Left ventricle myocardium inferior (tissue), 1 donor: ENCODE measurements at regions not wholly inside any gene's neighbourhood (a gene's known extent, or its start where the extent isn't known, plus 50 kb on each side); places are given as distances from the start of the nearest gene placed in this dataset.
"Not testable (repeated sequence)": the region's sequence is repeated elsewhere in the genome, so short reads cannot be mapped to it uniquely, and the experiment has no call there.

Experiments used
- DNase-seq: peaks from one replicate; pipeline ENCODE4 v3.0.0-alpha.2; 2020
- H3K27ac ChIP-seq: fragments of 200-600 bp; replicated peaks from 2 replicates; pipeline ENCODE4 v1.8.0; 2021
- H3K27me3 ChIP-seq: fragments of 200-600 bp; 2 replicates; pipeline ENCODE4 v1.8.0; 2021; ENCODE audit warnings: low read depth
- H3K36me3 ChIP-seq: fragments of 200-600 bp; 2 replicates; pipeline ENCODE4 v1.8.0; 2021
- H3K4me1 ChIP-seq: fragments of 200-600 bp; 2 replicates; pipeline ENCODE4 v1.8.0; 2021
- H3K4me3 ChIP-seq: fragments of 200-600 bp; 2 replicates; pipeline ENCODE4 v1.8.0; 2021; ENCODE audit warnings: mild to moderate bottlenecking, moderate library complexity
- H3K9me3 ChIP-seq: fragments of 200-600 bp; replicated peaks from 2 replicates; pipeline ENCODE4 v1.8.0; 2021
- intact Hi-C: fragments of 100-400 bp; cut with micrococcal nuclease; formaldehyde crosslinking; loops from one replicate; pipeline ENCODE4 v1.11.0; 2022
- TF ChIP-seq, protein P1 (sequence below): fragments of 200-600 bp; IDR thresholded peaks from 2 replicates; pipeline ENCODE4 v1.8.0; 2021; ENCODE audit warnings: antibody characterized with exemption, mild to moderate bottlenecking, borderline replicate concordance
- donor health status: DM: no; HTN: yes; CAD: no; lungs with severe emphysema.

DNA sequence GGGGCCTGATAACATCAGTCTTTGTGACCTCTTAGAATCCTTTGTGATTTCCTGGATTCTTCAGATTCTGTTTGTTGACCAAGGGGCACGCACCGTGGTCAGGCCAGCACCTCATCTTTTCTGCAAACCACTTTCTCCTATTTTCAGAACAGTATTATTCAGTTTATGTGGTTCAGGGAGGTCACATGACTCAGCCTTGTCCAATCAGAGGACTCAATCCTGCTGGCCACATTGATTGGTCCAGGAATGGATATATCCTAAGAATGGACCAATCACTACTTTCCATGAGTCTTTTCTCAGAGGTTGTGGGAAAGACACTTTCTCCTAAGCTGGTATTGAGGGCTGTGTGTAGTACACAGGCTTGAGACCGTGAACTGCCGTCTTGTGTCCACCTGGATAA is 123.1 kb upstream of the EEF2KMT start:
- DNase-seq = no peak
- Histone ChIP-seq H3K27me3 (peaks cover 64% of the 10 kb centered on the region), H3K36me3 (no peaks in the 10 kb centered on the region), H3K27ac (no peak overlapping the region), H3K4me3 (no peak overlapping the region), H3K9me3 (no peaks in the 10 kb centered on the region), H3K4me1 (no peaks in the 10 kb centered on the region)
- intact Hi-C loops = no loop called here
- TF ChIP-seq, protein P1, sequence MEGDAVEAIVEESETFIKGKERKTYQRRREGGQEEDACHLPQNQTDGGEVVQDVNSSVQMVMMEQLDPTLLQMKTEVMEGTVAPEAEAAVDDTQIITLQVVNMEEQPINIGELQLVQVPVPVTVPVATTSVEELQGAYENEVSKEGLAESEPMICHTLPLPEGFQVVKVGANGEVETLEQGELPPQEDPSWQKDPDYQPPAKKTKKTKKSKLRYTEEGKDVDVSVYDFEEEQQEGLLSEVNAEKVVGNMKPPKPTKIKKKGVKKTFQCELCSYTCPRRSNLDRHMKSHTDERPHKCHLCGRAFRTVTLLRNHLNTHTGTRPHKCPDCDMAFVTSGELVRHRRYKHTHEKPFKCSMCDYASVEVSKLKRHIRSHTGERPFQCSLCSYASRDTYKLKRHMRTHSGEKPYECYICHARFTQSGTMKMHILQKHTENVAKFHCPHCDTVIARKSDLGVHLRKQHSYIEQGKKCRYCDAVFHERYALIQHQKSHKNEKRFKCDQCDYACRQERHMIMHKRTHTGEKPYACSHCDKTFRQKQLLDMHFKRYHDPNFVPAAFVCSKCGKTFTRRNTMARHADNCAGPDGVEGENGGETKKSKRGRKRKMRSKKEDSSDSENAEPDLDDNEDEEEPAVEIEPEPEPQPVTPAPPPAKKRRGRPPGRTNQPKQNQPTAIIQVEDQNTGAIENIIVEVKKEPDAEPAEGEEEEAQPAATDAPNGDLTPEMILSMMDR = no peak

DNA sequence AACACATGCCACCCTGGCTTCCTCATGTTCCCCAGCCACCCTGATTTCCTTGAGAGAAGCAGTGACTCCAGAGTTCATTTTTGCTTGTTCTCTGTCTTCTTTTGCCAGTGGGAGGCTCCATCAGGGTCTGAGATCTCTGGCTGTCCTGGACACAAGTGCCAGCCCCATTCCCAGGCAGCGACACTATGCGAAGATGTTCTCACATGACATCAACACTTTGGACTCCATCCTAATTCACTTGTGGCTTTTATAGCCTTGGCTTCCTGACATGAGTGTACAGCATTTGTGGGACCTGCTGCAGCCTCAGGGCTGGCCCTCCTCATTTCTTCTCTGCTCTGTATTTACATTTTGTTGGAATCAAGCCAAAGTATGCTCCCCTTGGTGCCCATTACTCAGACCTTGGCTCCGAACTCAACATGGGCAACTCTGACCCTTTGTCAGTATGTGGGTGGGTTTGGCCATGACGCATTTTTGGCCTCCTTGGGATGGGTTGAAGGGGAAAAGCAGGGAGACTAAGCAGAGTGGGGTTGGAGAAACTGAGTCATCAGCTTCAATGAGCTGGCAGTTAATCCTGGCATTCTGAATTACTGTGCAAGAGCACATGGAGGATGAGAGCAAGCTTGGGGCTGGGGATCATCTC is 119.0 kb upstream of the EEF2KMT start:
- DNase-seq = no peak
- Histone ChIP-seq H3K4me3 (no peak overlapping the region), H3K36me3 (no peaks in the 10 kb centered on the region), H3K4me1 (no peaks in the 10 kb centered on the region), H3K27me3 (peaks cover 74% of the 10 kb centered on the region), H3K27ac (no peak overlapping the region), H3K9me3 (peaks cover 5% of the 10 kb centered on the region)
- TF ChIP-seq, protein P1 = no peak
- intact Hi-C loops = no loop called here

DNA sequence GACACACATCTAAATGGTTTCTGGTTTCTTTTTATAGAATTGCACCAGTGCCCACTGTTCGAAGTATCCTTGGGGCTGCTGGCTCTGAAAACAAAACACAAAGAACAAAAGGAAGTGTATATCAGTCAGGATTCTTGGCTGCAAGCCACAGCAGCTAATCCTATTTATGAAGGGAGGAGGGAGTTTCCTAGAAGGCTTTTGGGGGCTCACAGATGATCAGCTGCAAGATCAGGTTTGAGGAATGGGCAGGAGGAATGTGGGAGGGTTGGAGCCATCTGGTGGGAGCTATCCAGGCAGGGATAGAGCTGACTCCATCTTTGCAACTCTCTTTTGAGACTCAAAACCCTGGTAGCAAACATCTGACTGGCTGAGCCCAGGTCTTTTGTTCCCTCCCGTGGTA is 118.3 kb upstream of the EEF2KMT start:
- TF ChIP-seq, protein P1 = no peak
- no peak for DNase-seq
- intact Hi-C loops = no loop called here
- Histone ChIP-seq H3K4me1 (no peaks in the 10 kb centered on the region), H3K27ac (no peak overlapping the region), H3K4me3 (no peak overlapping the region), H3K27me3 (peaks cover 75% of the 10 kb centered on the region), H3K36me3 (no peaks in the 10 kb centered on the region), H3K9me3 (peaks cover 5% of the 10 kb centered on the region)

DNA sequence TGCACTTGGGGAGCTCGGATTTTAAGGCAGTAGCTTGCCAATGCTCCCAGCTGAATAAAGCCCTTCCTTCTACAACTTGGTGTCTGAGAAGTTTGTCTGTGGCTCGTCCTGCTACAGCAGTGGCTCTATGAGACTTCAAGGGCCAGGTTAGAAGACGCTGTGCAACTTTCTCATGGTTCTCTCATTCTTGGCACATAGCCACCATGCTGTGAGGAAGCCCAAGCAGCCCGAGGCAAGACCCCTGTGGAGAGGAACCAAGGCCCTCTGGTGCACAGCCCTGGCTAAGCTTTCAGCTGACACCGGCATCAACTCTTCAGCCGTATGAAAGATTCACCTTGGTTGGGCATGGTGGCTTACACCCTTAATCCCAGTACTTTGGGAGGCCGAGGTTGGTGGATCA is 116.9 kb upstream of the EEF2KMT start:
- TF ChIP-seq, protein P1 = no peak
- Histone ChIP-seq H3K27ac (no peak overlapping the region), H3K9me3 (peaks cover 5% of the 10 kb centered on the region), H3K4me1 (no peaks in the 10 kb centered on the region), H3K27me3 (peaks cover 69% of the 10 kb centered on the region), H3K36me3 (no peaks in the 10 kb centered on the region), H3K4me3 (no peak overlapping the region)
- DNase-seq = no peak
- intact Hi-C loops = no loop called here

DNA sequence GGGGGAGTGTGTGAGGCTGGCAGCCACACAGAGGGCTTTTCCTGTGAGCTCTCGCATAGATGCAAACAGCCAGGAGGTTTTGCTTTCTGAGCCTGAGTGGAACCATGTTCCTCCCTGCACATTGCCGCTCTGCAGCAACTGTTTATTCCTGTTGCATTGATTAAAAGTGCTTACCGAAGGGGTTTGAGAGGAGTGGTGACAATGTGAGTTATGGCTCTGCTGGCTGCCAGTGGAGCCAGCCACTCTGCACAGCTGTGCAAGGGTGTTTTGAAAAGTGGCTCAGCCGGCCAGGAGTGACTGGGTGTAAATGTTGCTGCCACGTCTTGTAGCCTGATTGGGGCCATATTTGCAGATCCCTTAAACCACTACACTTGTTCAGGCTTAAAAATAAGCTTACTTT is 114.9 kb upstream of the EEF2KMT start:
- H3K27me3 ChIP-seq = peaks cover 58% of the 10 kb centered on the region
- DNase-seq, H3K36me3 ChIP-seq, H3K27ac ChIP-seq, H3K9me3 ChIP-seq, H3K4me1 ChIP-seq, H3K4me3 ChIP-seq, intact Hi-C loops: not testable (repeated sequence)

DNA sequence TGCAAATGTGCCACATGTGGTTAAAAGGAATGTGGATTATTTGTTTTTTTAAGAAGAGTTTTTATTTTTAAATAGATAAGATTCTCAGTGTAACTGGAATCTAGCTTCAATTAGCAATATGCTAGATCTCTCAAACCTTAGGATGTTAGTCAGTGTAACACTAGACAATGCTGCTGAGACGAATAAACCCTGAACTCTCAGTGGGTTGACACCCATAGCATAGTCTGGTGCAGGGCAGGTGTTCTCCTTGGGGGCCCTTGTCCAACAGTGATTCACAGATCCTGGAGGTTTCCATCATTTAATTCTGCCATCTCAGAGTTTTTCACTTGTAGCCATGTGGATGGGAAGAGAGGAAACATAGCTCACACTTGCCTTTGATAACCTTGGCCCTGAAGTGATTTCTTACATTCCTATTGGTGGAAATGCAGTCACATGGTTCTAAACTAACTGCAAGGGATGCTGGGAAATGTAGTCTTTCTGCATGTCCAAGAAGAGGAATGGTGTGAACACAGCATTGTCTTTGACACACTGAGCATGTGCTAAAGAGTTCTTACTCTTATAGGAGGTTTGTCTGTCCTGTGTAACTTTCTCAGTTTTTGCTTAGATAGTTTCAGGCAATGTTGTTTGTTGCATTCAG is 110.4 kb upstream of the EEF2KMT start:
- DNase-seq, H3K9me3 ChIP-seq, H3K27ac ChIP-seq, H3K4me3 ChIP-seq, H3K4me1 ChIP-seq, intact Hi-C loops, H3K36me3 ChIP-seq: not testable (repeated sequence)
- H3K27me3 ChIP-seq = peaks cover 14% of the 10 kb centered on the region
